ENCODE measurements at regions not wholly inside any gene's neighbourhood (a gene's known extent, or its start where the extent isn't known, plus 50 kb on each side); places are given as distances from the start of the nearest gene placed in this dataset.

GRCh38 chr10:36766415-36766810, 359.0 kb upstream of the ANKRD30A start:
- TF ChIP-seq CTCF (IDR thresholded peaks at IDR 0.05) (no peak), POLR2A (IDR thresholded peaks at IDR 0.05) (no peak)
